ENCODE measurements at regions not wholly inside any gene's neighbourhood (a gene's known extent, or its start where the extent isn't known, plus 50 kb on each side); places are given as distances from the start of the nearest gene placed in this dataset.

GRCh38 chr2:6794448-6794847 is 71.3 kb downstream of the CMPK2 start:
- DNase-seq (ENCODE audit: low read depth) = no peak
- H3K4me3 ChIP-seq (ENCODE audit: low read length) = no peak overlapping the region
- TF ChIP-seq, protein P1, sequence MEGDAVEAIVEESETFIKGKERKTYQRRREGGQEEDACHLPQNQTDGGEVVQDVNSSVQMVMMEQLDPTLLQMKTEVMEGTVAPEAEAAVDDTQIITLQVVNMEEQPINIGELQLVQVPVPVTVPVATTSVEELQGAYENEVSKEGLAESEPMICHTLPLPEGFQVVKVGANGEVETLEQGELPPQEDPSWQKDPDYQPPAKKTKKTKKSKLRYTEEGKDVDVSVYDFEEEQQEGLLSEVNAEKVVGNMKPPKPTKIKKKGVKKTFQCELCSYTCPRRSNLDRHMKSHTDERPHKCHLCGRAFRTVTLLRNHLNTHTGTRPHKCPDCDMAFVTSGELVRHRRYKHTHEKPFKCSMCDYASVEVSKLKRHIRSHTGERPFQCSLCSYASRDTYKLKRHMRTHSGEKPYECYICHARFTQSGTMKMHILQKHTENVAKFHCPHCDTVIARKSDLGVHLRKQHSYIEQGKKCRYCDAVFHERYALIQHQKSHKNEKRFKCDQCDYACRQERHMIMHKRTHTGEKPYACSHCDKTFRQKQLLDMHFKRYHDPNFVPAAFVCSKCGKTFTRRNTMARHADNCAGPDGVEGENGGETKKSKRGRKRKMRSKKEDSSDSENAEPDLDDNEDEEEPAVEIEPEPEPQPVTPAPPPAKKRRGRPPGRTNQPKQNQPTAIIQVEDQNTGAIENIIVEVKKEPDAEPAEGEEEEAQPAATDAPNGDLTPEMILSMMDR (IDR thresholded peaks at IDR 0.05; ENCODE audit: insufficient read depth, low read depth, low read length, missing control alignments) = no peak
